ENCODE measurements at regions not wholly inside any gene's neighbourhood (a gene's known extent, or its start where the extent isn't known, plus 50 kb on each side); places are given as distances from the start of the nearest gene placed in this dataset.

DNA sequence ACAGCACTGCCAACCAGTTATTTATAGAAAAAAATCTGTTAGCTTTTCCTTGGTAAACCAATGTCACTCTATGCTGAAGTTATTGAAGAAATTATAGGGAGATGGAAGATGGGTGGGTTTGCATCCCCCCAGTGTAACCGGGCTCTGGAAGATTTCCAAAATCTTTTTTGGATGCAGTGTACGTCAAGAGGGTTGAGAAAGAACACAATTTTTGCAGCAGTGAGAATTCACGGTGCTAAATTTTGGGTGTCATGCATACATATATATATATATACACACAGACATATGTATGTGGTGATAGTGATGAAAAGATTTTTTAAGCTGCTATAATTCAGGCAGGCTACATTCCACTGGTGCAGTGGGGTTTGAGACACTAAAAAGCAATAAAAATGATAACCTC, 91.4 kb upstream of the MAGI3 start:
- no peak for TF ChIP-seq GABPA (IDR thresholded peaks at IDR 0.05 in 1 of 2, conservative IDR thresholded peaks at IDR 0.05 in 1 of 2)
- TF ChIP-seq, protein P1, sequence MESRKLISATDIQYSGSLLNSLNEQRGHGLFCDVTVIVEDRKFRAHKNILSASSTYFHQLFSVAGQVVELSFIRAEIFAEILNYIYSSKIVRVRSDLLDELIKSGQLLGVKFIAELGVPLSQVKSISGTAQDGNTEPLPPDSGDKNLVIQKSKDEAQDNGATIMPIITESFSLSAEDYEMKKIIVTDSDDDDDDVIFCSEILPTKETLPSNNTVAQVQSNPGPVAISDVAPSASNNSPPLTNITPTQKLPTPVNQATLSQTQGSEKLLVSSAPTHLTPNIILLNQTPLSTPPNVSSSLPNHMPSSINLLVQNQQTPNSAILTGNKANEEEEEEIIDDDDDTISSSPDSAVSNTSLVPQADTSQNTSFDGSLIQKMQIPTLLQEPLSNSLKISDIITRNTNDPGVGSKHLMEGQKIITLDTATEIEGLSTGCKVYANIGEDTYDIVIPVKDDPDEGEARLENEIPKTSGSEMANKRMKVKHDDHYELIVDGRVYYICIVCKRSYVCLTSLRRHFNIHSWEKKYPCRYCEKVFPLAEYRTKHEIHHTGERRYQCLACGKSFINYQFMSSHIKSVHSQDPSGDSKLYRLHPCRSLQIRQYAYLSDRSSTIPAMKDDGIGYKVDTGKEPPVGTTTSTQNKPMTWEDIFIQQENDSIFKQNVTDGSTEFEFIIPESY (IDR thresholded peaks at IDR 0.05), result no peak
- TF ChIP-seq, protein P2, sequence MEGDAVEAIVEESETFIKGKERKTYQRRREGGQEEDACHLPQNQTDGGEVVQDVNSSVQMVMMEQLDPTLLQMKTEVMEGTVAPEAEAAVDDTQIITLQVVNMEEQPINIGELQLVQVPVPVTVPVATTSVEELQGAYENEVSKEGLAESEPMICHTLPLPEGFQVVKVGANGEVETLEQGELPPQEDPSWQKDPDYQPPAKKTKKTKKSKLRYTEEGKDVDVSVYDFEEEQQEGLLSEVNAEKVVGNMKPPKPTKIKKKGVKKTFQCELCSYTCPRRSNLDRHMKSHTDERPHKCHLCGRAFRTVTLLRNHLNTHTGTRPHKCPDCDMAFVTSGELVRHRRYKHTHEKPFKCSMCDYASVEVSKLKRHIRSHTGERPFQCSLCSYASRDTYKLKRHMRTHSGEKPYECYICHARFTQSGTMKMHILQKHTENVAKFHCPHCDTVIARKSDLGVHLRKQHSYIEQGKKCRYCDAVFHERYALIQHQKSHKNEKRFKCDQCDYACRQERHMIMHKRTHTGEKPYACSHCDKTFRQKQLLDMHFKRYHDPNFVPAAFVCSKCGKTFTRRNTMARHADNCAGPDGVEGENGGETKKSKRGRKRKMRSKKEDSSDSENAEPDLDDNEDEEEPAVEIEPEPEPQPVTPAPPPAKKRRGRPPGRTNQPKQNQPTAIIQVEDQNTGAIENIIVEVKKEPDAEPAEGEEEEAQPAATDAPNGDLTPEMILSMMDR (IDR thresholded peaks at IDR 0.05; ENCODE audit: low read depth, low read length, missing input control), result no peak
